ENCODE measurements at regions not wholly inside any gene's neighbourhood (a gene's known extent, or its start where the extent isn't known, plus 50 kb on each side); places are given as distances from the start of the nearest gene placed in this dataset.

DNA sequence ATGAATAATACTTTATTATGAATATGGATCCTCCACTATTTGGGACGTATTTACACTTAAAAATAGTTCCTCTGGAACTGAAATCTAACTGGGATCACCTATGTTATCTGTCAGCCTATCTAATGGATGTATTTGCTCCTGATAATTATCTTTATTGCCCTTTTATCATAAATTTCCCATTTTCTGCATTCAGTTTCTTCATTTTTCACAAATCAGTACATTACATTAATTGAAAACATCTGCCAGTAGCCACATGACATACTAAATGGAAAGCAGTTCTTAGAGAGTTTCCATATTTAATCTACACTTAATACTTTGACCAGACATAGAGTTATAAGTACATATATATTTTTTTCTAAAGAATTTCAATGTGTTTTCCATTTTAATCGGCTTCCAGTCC, 888.8 kb downstream of the SLITRK6 start:
- DNase-seq, result no peak
- in situ Hi-C loops (cut with MboI; ENCODE audit: low pct_unique_long_range_greater_than_20kb, low sequenced_read_pairs), result loop anchor here (25.0 kb wide), 1 partner anchor 902 kb away; no protein-coding TSS in a partner anchor

GRCh38 chr13:84903391-84903790, 895.8 kb downstream of the SLITRK6 start:
- in situ Hi-C loops (cut with MboI; ENCODE audit: low pct_unique_long_range_greater_than_20kb, low sequenced_read_pairs), result loop anchor here (25.0 kb wide), 1 partner anchor 909 kb away; no protein-coding TSS in a partner anchor
- DNase-seq, result no peak

- DNase-seq, result no peak
- in situ Hi-C loops (cut with MboI; ENCODE audit: low pct_unique_long_range_greater_than_20kb, low sequenced_read_pairs), result loop anchor here (25.0 kb wide), 1 partner anchor 910 kb away; no protein-coding TSS in a partner anchor
These were observed 897.0 kb downstream of the SLITRK6 start for GRCh38 chr13:84902243-84902642.

GRCh38 chr13:84896128-84896527, 903.1 kb downstream of the SLITRK6 start:
- in situ Hi-C loops (cut with MboI; ENCODE audit: low pct_unique_long_range_greater_than_20kb, low sequenced_read_pairs), result no loop called here

DNA sequence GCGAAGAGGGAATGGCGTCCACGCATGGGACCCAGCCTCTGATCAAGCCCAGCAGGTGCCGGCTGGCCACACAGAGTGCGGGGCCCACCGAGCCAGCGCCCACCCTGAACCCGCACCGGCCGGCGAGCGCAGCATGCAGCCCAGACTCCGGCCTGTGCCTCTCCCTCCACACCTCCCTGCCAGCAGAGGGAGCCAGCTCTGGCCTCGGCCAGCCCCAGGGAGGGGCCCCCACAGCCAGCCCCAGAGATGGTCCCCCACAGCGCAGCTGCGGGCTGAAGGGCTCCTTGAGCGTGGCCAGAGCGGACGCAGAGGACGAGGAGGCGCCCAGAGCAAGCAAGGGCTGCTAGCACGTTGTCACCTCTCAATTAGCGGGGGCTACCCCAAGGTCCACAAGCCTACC, 904.5 kb downstream of the SLITRK6 start:
- DNase-seq, result no peak
- in situ Hi-C loops (cut with MboI; ENCODE audit: low pct_unique_long_range_greater_than_20kb, low sequenced_read_pairs), result no loop called here

More at GRCh38 chr13:84896128-84896527, 903.1 kb downstream of the SLITRK6 start:
- peak; percentile 42 for DNase-seq

DNA sequence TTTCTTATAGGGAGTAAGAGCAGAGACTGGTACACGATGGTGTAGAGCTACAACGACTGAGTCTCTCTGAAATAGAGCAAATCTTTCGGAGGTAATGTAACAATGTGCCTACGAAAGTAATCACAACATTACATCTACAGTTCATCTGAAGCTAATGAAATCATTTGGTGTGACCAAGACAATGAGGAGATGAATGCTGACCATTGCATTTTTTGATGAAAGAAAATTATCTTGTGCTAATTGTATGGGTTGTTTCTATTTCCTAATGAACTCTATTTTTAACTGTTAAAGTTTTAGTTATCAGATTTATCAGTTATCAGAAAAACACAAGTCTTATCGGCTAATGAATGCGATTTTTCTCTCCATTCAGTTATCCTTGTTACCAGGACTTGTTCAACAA, 913.4 kb downstream of the SLITRK6 start:
- no peak for DNase-seq
- in situ Hi-C loops (cut with MboI; ENCODE audit: low pct_unique_long_range_greater_than_20kb, low sequenced_read_pairs), result no loop called here

DNA sequence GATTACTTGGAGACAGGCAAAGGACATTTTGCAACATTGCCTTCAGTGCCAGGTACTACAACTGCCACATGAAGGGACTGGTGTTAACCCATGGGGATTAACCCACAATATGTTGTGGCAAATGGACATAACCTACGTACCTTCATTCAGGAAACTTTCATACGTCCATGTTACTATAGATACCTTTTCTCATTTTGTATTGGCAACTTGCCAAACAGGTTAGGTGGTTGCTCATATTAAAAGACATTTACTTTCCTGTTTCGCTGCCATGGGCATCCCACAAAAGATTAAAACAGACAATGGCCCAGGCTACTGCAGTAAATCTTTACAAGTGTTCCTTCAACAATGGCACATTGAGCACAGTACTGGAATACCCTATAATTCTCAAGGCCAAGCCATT, 925.3 kb downstream of the SLITRK6 start:
- in situ Hi-C loops (cut with MboI; ENCODE audit: low pct_unique_long_range_greater_than_20kb, low sequenced_read_pairs), result no loop called here
- DNase-seq, result no peak

- DNase-seq, result peak; percentile 59
- in situ Hi-C loops (cut with MboI; ENCODE audit: low pct_unique_long_range_greater_than_20kb, low sequenced_read_pairs), result no loop called here
These were observed 929.0 kb downstream of the SLITRK6 start for GRCh38 chr13:84870190-84870589.

- in situ Hi-C loops (cut with MboI; ENCODE audit: low pct_unique_long_range_greater_than_20kb, low sequenced_read_pairs), result no loop called here
- DNase-seq, result no peak
These were observed 932.0 kb downstream of the SLITRK6 start for GRCh38 chr13:84867246-84867645.

DNA sequence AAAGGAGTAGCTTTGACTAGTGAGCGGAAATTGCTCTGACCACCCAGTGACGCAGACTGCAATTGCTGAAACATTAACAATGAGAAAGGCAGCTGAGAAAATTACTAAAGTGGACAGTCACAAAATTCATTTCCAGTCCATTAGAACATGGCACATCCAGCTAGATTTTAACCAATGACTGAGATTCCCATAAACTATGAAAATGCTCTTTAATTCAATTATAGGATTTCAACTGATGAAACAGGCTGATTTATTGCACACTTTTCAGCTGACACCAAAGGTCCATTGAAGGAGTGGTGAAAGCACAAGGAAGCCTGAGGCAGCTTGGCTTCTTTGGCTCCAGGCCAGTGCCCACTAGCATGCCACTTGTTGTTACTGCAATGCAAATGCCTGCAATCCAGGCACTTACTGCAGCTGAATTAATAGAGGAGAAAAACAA, 933.4 kb downstream of the SLITRK6 start:
- in situ Hi-C loops (cut with MboI; ENCODE audit: low pct_unique_long_range_greater_than_20kb, low sequenced_read_pairs), result no loop called here
- DNase-seq, result no peak

DNA sequence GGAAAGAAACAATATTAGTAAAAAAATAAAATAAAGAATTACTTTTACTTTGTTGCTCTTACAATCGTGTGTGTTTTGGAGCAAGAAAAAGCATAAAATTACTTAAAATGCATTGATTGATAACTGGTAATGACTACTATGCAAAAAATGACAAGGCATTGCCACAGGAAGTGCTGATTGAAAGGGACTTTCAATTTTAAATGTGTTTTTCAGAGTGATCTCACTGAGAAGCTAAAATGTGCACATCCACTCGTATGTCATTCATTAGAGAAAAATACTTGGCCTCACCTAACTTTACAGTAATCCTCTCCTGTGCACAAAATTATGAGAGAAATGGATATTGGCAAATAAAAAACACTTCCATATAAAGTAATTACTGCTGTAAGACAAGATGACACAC, 934.9 kb downstream of the SLITRK6 start:
- no peak for DNase-seq
- in situ Hi-C loops (cut with MboI; ENCODE audit: low pct_unique_long_range_greater_than_20kb, low sequenced_read_pairs), result no loop called here

DNA sequence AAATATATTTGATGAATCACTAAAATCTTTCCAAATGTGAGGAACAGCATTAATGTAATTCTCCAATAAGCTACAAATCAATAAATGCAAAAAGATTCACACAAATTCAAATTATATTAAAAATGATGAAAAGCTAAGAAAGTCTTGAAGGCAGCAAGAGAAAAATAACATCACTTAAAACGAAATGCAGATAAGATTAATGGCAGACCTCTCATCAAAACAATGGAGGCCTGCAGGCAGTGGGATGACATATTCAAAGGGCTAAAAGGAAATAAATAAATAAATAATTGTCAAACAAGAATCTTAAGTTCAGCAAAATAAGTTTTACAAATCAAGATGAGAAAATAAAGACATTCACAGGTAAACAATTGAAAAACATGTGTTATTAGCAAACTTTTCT, 952.1 kb downstream of the SLITRK6 start:
- in situ Hi-C loops (cut with MboI; ENCODE audit: low pct_unique_long_range_greater_than_20kb, low sequenced_read_pairs), result no loop called here
- no peak for DNase-seq

DNA sequence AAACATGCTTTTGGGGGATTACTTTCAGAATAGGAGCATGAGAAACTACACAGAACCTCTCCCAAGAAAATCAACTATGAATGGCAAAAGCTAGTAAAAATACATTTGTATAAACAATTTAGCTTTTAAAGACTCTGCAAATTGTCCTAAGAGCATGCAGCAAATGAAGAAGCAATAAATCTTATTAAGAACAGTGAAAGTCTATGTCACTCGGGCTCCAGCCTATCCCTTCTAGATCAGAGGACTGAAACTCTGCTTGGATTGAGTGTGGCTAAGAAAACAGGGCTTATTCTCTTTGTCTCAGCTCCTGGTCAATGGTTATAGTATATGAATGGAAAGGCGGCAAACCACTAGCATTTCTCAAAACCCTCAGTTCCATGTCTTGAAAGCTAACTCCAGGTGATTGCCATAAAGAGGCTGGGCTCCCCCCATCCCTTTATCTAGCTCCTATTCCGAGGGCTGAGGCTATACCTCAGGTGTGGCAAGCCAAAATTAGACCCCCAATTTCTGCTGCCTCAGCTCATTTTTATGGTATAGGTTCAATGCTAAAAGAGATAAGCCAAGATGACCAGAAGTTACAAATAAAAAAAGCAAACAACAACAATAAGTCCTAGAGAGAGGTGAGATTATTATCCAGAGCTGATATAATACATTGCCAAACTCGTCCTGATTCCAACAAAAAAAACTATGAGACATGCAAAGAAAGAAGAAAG, 953.2 kb downstream of the SLITRK6 start:
- in situ Hi-C loops (cut with MboI; ENCODE audit: low pct_unique_long_range_greater_than_20kb, low sequenced_read_pairs), result no loop called here
- no peak for DNase-seq

DNA sequence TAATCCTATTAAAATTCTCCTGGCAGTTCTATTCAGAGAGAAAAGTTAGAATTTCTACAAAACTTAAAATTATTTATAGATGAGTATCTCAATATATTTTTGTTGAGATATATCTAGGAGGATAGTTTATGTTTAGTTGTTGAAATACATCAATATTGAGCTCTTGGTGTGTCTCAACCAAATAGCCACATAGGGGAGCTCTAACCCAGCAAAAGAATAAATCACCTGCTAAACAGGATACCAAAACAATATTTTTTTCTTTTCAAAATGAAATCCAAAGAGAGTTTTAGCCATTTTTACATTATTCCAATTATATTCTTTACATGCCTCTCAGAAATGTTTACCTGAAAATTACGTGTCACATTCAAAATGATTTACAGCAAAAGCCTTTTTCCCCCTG, 954.7 kb downstream of the SLITRK6 start:
- peak; percentile 15 for DNase-seq

GRCh38 chr13:84843368-84843767, 955.9 kb downstream of the SLITRK6 start:
- in situ Hi-C loops (cut with MboI; ENCODE audit: low pct_unique_long_range_greater_than_20kb, low sequenced_read_pairs), result no loop called here
- DNase-seq, result no peak

More for the DNA sequence above, 954.7 kb downstream of the SLITRK6 start:
- in situ Hi-C loops (cut with MboI; ENCODE audit: low pct_unique_long_range_greater_than_20kb, low sequenced_read_pairs), result no loop called here

GRCh38 chr13:84834201-84834600, 951.9 kb upstream of the SLITRK1 start:
- no peak for DNase-seq
- in situ Hi-C loops (cut with MboI; ENCODE audit: low pct_unique_long_range_greater_than_20kb, low sequenced_read_pairs), result no loop called here

DNA sequence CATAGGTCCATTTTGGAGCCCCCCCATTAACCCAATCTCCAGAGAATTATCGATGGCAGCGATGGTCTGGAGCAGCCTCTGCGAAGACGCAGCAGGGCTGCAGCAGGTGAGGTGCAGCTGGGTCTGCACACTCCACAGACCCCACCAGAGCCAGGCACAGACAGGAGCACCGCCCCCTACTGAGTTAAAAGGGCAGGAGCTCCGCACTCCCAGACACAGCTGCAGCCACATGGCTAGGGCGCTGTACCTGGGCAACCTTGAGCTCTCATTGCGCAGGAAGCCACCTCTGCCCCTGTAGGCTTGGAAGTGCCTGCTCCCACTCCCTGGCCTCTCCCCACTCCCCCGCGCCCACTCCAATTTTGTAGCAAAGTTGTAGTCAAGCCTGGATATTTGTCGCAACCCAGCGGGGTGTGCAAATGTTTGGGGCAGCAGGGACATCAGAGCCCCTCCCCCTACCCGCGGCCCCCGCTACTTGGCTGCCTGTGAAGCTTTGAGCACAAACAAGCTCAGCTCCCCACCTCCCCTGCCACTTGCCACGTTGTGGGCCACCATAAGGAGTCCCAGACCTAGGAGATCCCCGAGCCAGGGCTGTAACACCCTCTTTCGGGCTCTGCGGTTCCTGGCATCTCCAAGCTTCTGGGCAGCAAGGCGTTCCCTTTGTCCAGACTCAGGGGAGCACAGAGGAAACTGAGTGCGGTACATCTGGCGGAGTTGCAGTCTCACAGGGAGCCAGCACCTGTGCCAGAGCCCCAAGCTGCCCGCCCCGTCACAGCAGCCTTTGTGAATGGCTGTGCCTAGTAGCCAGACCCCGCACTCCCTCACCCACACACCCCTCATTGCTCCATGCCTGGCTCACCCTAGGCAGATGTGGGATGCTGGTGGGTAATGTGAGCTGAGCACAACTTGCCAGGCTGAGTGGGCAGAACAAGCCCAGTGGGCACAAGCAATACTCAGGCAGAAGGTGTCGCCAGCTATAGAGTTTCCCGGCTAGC, 949.7 kb upstream of the SLITRK1 start:
- DNase-seq, result no peak
- in situ Hi-C loops (cut with MboI; ENCODE audit: low pct_unique_long_range_greater_than_20kb, low sequenced_read_pairs), result no loop called here

- no peak for DNase-seq
- in situ Hi-C loops (cut with MboI; ENCODE audit: low pct_unique_long_range_greater_than_20kb, low sequenced_read_pairs), result no loop called here
These were observed 941.3 kb upstream of the SLITRK1 start for GRCh38 chr13:84823528-84823927.

GRCh38 chr13:84821261-84821660, 939.0 kb upstream of the SLITRK1 start:
- in situ Hi-C loops (cut with MboI; ENCODE audit: low pct_unique_long_range_greater_than_20kb, low sequenced_read_pairs), result no loop called here

GRCh38 chr13:84816567-84817105, 934.4 kb upstream of the SLITRK1 start:
- in situ Hi-C loops (cut with MboI; ENCODE audit: low pct_unique_long_range_greater_than_20kb, low sequenced_read_pairs), result no loop called here
- no peak for DNase-seq

More at GRCh38 chr13:84821261-84821660, 939.0 kb upstream of the SLITRK1 start:
- DNase-seq, result no peak

Measured in KBM-7 (cell line).